NOMO-1 treated with dmso at 0.1 percent for 144 hours (cell line): ENCODE measurements at regions not wholly inside any gene's neighbourhood (a gene's known extent, or its start where the extent isn't known, plus 50 kb on each side); places are given as distances from the start of the nearest gene placed in this dataset.
"Not testable (repeated sequence)": the region's sequence is repeated elsewhere in the genome, so short reads cannot be mapped to it uniquely, and the experiment has no call there.

ENCODE experiments used
- DNase-seq: peaks from one replicate; lab custom pipeline; 2025; ENCODE audit not compliant: unreplicated experiment; lab: John Stamatoyannopoulos, UW

DNA sequence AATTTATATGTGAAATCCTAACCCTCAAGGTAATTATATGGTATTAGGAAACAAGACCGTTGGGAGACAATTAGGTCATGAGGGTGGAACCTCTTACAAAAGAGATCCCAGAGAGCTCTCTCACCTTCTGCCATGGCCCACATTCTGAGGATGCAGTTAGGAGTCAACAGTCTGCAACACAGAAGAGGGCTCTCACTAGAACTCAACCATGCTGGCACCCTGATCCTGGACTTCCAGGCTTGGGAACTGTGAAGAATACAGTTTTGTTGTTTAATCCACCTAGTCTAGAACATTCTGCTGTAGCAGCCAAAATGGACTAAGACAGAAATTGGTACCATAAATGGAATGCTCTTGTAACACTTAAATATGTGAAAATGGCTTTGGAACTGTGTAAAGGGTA lies 278.8 kb upstream of the GALNTL6 start:
- no peak for DNase-seq

DNA sequence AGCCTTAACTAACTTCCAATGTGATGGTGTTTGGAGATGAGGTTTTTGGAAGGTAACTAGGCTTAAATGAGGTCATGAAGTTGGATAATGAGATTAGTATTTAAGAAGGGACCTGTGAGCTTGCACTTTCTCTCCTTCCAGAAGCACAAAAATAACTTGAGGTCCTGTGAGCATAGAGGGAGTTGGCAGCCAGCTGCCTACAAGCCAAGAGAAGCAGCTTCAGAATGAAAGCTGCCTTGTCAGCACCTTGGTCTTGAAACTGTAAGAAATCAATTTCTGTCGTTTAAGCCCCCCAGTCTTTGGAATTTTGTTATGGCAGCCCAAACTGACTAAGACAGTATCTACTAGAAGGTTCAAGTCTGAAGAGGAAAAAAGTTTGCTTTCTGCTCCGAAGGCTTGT lies 280.2 kb upstream of the GALNTL6 start:
- no peak for DNase-seq

DNA sequence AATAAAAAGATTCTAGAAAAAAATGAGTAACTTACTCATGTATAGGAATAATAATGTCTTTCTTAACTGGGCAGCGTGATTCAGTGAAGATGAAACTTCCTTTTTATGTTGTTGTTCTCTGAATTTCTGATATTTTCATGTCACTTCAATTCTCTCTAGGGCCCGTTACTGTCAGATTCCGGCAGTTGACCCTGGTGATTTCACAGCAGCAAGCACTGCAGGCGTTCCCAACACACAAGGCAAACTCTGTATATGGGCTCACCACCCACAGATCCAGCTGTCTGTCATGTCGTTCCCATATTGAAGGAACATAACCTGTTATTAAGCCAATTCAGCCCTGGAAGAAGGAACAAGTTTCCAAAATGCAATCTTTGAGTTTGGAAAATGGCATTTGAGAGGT lies 288.3 kb upstream of the GALNTL6 start:
- no peak for DNase-seq

DNA sequence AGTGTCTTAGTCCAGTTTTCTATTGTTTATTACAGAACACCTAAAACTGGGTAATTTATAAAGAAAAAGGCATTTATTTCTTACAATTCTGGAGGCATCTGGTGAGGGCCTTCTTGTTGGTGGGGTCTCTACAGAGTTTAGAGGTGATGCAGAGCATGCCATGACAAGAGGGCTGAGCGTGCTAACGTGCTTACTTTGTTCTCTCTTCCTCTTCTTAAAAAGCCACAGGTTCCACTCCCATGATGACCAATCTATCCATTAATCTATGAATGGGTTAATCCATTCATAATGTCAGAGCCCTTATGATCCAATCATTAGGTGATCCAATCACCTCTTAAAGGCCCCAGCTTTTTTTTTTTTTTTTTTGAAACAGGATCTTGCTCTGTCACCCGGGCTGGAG lies 291.5 kb upstream of the GALNTL6 start:
- no peak for DNase-seq

DNA sequence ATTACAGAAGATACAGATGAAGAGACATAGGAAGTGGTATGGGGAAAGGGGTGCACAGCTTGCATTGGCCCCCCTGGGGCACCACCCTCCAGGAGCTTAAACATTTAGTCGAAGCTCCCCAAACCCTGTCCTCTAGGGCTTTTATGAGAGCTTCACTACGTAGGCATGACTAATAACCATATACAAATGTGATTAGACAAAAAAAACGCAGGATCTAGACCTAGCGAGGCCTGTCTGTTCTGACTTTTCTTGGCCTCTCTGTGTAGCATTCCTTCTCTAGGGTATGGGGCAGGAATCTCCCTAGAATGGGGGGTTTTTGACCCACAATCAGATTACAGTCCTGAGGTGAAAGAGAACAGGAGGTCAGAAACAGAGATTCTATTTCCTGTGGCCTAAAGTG lies 293.7 kb upstream of the GALNTL6 start:
- DNase-seq = no peak

DNA sequence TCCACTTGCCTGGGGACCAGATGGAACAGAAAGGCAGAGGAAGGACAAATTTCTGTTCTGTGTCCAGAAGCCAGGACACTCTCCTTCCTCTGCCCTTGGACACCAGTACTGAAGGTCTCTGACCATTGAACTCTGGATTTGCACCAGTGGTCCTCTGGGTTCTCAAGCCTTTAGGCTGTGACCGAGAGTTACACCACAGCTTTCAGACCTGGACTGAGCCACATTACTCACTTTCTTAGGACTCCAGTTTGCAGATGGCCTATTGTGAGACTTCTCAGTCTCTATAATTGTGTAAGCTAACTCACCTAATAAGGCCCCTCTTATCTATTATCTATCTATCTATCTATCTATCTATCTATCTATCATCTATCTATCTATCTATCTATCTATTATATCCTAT lies 295.3 kb upstream of the GALNTL6 start:
- no peak for DNase-seq

DNA sequence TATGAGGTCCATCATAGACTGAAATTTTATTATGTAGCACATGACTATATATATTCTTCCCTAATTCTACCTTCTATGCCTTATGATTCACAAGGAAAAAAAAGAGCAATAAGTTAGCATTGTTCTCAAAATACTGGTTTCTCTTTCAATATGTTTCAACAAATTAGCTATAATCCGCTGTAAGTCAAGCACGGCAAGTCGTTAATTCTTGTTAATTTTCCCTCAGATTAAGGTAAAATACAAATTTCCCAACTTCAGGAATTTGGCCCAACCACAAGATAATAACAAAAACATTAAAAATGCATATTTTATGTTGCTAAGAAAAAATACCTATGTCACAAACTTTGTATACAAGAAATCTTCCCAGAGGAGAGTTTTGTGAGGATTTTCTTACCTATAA lies 296.5 kb upstream of the GALNTL6 start:
- DNase-seq = no peak

DNA sequence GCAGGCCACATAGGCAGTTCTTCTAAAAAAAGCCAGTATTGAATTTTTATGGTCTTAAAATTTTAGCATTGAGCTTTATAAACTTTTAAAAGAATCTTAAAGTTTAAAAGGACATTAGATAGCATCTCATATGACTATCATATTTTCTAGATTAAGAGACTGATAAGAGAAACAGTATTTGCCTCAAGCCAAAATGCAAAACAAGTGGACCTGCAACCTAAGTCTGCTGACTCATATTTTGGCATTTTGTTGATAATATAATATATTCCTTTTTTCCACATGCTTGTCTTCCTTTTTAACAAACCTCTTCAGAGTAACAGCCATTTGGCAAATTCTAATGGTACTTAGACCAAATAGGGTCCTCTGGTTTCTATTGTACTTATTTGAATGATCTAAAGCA lies 328.5 kb upstream of the GALNTL6 start:
- no peak for DNase-seq

DNA sequence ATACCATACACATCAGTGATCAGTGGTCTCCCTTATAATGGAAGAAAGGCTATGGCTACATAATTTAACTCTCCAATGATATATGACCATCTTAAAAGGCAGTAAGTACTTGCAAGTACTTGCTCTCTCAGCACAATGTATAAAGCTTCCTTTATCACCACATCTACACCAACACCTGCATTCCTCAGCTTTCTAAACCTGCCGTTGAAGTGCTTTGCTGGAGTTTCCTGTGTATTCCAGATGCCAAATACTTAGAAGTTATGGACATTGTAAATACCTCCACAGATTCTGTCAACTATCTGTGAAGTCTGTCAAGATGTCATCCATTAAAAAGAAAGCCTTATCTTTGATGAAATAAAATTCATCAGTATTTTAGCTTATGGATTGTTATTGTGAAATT lies 335.0 kb upstream of the GALNTL6 start:
- no peak for DNase-seq

DNA sequence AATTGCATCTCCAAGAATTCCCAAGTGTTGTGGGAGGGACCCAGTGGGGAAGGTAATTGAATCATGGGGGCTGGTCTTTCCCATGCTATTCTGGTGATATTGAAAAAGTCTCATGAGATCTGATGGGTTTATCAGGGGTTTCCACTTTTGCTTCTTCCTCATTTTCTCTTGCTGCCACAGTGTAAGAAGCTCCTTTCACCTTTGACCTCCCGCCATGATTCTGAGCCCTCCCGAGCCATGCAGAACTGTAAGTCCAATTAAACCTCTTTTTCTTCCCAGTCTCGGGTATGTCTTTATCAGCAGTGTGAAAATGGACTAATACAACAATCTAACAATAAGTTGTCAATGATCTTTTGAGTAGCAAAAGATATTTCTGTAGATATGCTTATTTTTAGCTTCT lies 338.1 kb upstream of the GALNTL6 start:
- DNase-seq = not testable (repeated sequence)

DNA sequence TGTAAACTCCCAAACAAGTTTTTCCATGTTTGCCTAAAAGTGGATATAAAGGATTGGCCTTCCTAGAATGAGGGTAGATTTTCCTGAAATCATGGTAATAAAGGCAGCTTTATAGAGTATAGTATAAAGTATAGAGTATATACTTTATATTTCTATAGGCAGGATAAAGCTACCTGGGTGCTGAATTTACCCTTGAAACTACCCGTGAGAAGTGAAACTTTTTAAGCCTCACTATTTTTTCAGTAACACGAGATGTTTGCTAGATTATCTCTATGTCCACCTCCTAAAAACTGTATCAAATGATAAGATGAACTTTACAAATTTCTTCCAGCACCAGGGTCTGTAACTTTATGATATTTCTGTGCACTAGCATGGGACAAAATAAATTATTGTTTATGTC lies 340.0 kb upstream of the GALNTL6 start:
- no peak for DNase-seq

DNA sequence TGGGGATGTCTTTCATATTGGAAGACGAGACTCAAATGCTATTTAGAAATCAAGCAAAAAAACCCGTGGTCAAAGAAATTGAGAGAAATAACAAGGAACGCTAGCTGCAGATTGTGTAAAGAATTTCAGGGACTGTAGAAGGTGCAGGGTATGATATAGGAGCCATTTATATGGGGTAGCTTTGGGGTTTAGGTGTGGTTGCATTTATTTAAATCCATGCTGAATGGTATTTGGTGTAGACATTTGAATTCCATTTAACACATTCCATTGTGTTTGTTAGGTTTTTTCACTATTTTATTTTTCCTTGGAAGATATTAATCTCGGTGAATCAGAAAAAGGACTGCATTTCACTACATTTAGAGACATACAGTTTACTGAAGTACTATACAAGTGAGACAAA lies 341.0 kb upstream of the GALNTL6 start:
- DNase-seq = no peak

DNA sequence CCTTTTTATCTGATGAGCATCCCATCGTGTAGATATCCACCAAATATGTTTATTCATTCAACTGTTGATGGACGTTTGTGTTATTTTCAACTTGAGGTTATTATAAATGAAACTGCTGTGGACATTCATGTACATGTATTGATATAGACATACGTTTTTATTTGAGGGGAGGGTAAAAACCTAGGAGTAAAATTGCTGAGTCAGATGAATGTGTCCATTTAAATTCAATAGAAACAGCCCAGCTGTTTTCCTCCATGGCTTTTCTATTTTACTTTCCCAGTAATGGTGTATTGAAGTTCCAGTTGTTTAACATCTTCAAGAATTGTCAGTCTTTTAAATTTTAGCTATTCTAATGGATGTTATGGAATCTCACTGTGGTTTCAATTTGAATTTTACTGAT lies 348.7 kb upstream of the GALNTL6 start:
- DNase-seq = no peak

DNA sequence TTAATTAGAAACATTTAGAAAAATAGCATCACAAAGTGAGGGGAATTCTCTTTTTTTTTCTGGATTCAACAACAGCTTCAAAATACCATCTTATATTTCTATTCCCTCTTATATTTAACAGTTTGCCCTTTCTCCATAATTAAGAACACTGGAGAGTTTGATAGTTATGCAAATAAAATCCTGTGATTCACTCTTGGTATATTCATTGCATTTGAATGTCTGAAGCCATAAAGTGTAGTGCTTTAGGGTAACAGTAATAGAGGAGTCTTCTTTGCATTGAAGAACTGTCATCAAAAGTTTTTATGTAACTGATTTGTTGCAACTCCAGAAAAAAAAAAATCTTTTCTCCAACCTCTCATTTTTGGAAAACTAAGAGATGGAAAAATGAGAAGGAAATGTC lies 352.0 kb upstream of the GALNTL6 start:
- DNase-seq = no peak

DNA sequence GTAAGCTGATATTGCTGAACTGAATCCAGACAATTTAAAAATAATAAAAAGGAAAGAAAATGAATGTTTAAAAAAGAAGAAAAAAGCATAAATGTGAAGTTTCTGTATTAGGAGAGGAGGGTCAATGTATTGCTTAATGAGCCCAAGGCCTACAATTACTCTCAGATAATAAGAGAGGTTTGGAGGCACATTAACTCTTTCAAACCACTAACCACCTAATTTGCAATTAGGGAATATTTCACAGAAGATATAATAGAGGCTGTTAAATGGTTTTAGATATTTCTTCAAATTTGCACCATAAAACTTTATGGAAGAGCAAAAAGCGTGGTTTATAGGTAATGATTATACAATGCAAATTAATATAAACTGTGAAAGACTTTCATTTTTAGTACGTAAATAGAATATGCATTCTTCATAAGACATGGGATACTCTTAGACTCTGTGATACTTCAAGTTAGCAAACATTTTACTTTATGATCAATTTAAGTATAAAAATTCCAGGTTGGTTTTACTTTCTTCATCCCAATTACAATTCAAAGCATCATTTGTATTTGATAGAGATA lies 364.2 kb upstream of the GALNTL6 start:
- DNase-seq = no peak

DNA sequence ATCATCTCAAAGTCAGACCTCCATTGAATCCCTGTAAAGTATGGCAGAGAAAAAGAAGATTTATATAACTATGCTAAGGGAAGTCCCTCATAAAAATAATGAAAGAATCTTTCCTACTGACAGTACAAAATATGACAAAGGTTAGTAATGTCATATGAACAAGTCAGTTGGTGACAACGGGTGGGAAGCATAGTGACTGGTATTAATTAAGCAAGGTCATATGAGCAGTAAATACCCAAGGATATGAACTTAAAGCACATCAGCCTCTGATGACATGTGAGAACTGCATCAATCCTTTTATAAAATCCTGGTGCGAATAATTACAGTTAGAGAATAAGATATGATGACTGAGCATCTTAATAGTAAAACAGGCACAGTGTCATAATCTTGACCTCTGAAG lies 364.8 kb upstream of the GALNTL6 start:
- DNase-seq = no peak

DNA sequence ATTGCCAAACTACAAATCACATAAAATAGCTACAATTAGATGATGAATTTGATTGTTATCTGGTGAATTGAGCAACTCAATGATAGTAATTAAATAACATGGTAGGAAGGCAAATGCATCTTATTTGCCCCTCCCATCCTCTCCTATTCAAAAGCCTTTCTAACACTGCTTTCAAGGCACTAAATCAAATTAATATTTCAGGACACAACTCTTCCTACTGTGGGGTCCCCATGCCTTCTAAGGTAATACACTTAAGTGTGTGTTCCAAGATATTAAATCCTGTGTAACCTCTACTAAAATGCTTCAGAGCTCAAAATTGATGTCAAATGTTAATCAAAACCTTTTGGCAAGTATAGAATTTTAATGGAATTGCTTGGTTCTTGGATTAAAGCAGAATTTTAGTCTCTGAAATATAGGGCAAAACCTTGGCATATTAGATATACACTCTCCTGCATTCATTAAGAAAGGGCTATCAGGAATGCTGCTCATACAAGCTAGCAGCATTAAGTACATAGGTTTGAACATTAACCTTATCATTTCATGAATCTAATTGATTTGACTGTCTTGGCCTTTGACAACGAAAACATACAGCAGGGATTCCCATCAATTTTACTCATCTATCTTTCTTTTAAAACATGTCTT lies 371.8 kb upstream of the GALNTL6 start:
- DNase-seq = no peak

DNA sequence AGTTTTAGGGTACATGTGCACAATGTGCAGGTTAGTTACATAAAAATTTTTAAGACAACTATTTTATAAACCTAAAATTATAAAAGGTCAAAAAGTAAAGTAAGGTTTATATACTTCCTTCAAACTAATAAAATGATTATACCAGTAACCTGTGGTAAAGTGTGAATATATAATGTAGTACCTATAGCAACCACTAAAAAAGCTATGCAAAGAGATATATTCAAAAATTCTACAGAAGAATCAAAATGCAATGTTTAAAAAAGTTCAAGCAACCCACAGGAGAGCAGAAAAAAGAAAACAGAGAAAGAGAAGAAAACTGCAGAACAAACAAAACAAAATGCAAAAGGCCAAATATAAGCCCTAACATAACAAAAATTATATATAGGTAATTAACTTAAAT lies 379.5 kb upstream of the GALNTL6 start:
- no peak for DNase-seq

DNA sequence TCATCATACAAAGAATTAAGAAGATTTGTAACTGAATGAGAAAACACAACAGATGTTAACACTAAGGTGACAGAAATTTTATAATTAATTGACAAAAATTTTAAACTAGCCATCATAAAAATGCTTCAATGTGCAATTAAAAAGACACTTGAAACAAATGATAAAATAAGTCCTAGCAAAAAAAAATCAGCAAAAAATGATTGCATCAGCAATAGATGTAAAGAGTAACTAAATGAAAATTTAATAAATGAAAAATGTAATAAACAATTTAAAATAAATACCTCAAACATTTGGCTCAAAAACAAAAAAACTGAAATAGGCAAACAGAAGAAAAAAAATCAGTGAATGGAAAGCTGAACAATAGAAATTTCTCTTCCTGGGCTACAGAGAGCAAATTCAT lies 380.7 kb upstream of the GALNTL6 start:
- DNase-seq = no peak

DNA sequence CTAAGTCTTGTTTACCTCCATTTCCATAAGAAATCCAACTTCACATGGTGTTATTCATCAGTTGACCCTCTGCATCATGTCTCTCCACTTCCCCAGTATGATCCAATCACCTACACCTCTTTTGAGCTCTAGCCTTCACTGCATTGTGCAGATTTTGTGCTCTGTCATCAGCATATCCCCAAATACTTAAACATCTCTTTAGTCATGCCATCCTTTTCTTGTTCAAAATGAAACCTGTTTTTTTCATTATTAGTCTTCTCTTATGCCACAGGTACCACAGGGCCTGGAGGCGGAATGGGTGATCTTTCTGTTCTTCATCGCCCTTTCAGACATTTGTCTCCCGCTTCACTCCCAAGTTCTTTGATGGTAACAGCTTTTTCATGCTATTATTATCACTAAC lies 382.7 kb upstream of the GALNTL6 start:
- no peak for DNase-seq

DNA sequence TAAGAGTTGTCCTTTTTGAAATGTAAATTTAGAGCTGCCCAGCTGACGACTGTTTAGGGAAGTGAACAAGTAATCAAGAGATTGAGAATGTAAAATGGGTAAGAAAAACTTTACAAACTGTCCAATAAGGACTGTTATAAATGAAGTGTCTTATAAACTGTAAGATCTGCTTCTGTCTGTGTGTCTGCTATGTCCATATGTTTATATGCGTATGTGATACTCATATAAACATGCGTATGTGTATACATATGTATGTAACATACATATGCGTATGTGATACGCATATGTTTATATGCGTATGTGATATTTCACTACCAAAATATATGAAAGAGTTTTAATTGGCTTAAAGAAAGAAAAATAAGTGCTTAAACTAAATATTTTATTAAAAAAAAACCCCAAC lies 416.0 kb upstream of the GALNTL6 start:
- DNase-seq = no peak

DNA sequence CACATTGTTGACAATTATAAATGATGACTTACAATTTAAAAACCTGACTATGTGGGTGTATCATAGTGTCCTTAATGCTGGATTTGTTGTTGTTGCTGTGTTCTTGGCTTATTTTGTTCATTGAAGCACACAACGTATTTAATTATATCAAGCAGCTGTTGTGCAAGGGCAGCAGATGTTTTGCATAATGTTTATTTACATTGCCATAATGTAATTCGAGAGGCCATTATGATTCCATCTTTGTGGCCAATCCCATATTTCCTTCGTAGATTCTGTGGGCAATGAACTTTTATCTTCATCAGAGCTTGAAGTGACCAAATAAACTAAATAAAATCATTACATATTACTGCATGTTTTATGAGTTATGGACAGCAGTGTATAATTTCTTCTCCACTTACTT lies 422.6 kb upstream of the GALNTL6 start:
- no peak for DNase-seq

DNA sequence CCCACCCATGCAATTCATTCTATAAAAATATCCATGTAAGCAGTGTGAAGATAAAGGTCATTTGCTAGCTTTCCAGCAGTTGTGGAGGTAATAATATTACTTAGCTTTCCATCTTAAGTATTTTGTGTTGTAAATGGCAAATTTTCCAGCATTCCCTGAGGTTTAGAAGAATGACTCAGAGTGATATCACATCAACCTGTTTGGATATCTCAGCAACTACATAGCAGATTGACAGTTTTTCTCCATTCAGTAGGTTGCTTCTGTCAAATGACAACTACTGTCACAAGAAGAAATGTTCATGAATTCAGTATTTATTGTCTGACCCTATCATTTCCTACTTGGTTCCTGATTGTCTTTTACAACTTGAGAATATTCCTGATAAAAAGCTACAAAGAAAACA lies 434.9 kb upstream of the GALNTL6 start:
- DNase-seq = no peak
